GM19035 (cell line): ENCODE measurements at regions not wholly inside any gene's neighbourhood (a gene's known extent, or its start where the extent isn't known, plus 50 kb on each side); places are given as distances from the start of the nearest gene placed in this dataset.

Experiments used
- ATAC-seq: cut with Tn5 transposase; IDR thresholded peaks from one replicate; pipeline ENCODE4 v1.9.1; 2021; ENCODE audit not compliant: unreplicated experiment

- ATAC-seq = no peak
Observed at GRCh38 chr9:38287420-38287985, 105.0 kb upstream of the ALDH1B1 start.

GRCh38 chr9:38286766-38287165, 105.7 kb upstream of the ALDH1B1 start:
- ATAC-seq = no peak

- no peak for ATAC-seq
Observed at GRCh38 chr9:38286357-38286756, 106.1 kb upstream of the ALDH1B1 start.

- ATAC-seq = no peak
Observed at GRCh38 chr9:38285236-38285635, 107.3 kb upstream of the ALDH1B1 start.

GRCh38 chr9:38284588-38285051, 107.9 kb upstream of the ALDH1B1 start:
- ATAC-seq = no peak

- no peak for ATAC-seq
Observed at GRCh38 chr9:38284039-38284575, 108.4 kb upstream of the ALDH1B1 start.

- ATAC-seq = no peak
Observed at GRCh38 chr9:38282756-38283155, 109.7 kb upstream of the ALDH1B1 start.

GRCh38 chr9:38281917-38282316, 110.6 kb upstream of the ALDH1B1 start:
- no peak for ATAC-seq

- ATAC-seq = no peak
Observed at GRCh38 chr9:38281196-38281595, 111.3 kb upstream of the ALDH1B1 start.

GRCh38 chr9:38280251-38280800, 112.2 kb upstream of the ALDH1B1 start:
- no peak for ATAC-seq

- ATAC-seq = no peak
Observed at GRCh38 chr9:38278931-38279679, 113.4 kb upstream of the ALDH1B1 start.

- ATAC-seq = no peak
Observed at GRCh38 chr9:38278457-38278856, 114.0 kb upstream of the ALDH1B1 start.

GRCh38 chr9:38277601-38278200, 114.8 kb upstream of the ALDH1B1 start:
- ATAC-seq = no peak

- no peak for ATAC-seq
Observed at GRCh38 chr9:38276771-38277439, 115.6 kb upstream of the ALDH1B1 start.

GRCh38 chr9:38274800-38275199, 117.7 kb upstream of the ALDH1B1 start:
- ATAC-seq = no peak

GRCh38 chr9:38272710-38273109, 119.8 kb upstream of the ALDH1B1 start:
- ATAC-seq = no peak

GRCh38 chr9:38271666-38272241, 120.7 kb upstream of the ALDH1B1 start:
- ATAC-seq = no peak

GRCh38 chr9:38269775-38270174, 122.7 kb upstream of the ALDH1B1 start:
- ATAC-seq = no peak

GRCh38 chr9:38263532-38263931, 129.0 kb upstream of the ALDH1B1 start:
- ATAC-seq = no peak

GRCh38 chr9:38259519-38260218, 132.8 kb upstream of the ALDH1B1 start:
- no peak for ATAC-seq
